ENCODE measurements at regions not wholly inside any gene's neighbourhood (a gene's known extent, or its start where the extent isn't known, plus 50 kb on each side); places are given as distances from the start of the nearest gene placed in this dataset.

DNA sequence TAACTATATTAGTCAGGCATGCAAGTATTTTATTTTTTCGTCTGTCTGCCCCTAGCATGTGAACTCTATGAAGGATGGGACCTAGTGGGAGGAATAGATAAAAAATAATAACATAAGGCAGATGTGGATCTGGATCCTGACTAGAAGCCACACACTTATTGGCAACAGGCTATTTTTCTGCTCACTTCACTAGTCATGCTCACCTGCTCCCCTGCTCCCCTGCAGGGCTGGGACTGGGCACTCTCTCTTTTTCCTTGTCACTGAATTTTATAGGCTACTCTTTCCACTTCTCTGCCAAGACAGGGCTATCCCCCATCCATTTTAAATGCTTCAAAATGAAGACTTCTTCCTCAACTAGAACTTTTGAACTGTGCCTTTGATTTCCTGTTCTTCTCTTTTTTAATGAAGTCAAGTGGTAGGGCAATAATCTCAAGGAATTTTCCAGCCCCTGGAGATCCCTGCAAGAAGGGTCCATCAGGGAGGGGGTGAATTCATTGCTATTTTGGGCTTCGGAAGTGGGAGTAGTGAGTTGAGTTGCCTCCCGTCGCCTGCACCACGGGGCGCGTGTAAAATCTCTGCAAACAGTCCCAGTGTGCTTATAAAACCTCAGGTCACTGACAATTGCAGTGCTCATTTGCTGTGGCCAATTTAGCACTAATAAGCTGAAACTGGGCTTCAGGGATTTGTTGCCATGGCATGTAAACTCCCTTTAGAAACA, 156.7 kb upstream of the NPVF start:
- intact Hi-C loops (cut with DNase I) = loop anchor here in 1 of 4 donors (5.0 kb wide), 2 partner anchors 123 to 467 kb away; no protein-coding TSS in a partner anchor
- Histone ChIP-seq H3K27me3 (ENCODE audit: control insufficient read depth, insufficient read depth) (no peaks in the 10 kb centered on the region), H3K27ac (ENCODE audit: low read length) (no peak overlapping the region), H3K4me1 (ENCODE audit: control insufficient read depth, insufficient read depth, low read length) (peaks cover 2% of the 10 kb centered on the region), H3K9me3 (ENCODE audit: control insufficient read depth, low read length) (no peaks in the 10 kb centered on the region), H3K4me3 (ENCODE audit: low read length) (no peak overlapping the region)
- WGBS = 58% methylated on average over 7 of the region's 7 CpGs
- DNase-seq (peak in 2 of 3 donors; percentile 51 to 59), ATAC-seq (peak in 1 of 2 donors; percentile 20)

- DNase-seq = peak in 2 of 3 donors; percentile 58 to 71
- Histone ChIP-seq H3K27ac (ENCODE audit: low read length) (no peak overlapping the region), H3K9me3 (ENCODE audit: control insufficient read depth, low read length) (no peaks in the 10 kb centered on the region), H3K4me3 (ENCODE audit: low read length) (no peak overlapping the region), H3K4me1 (ENCODE audit: control insufficient read depth, insufficient read depth, low read length) (peaks cover 2% of the 10 kb centered on the region), H3K27me3 (ENCODE audit: control insufficient read depth, insufficient read depth) (no peaks in the 10 kb centered on the region)
- WGBS = 71% methylated on average over 10 of the region's 10 CpGs
- intact Hi-C loops (cut with DNase I) = loop anchor here in 2 of 4 donors (2.0 to 5.0 kb wide), 3 partner anchors 123 to 467 kb away; no protein-coding TSS in a partner anchor
- ATAC-seq = peak; percentile 15 to 20
These were observed 157.3 kb upstream of the NPVF start for GRCh38 chr7:25385506-25386136.

- DNase-seq (peak in 2 of 3 donors; percentile 73 to 83), ATAC-seq (peak; percentile 31 to 82)
- H3K4me3 ChIP-seq (ENCODE audit: low read length) = no peak overlapping the region
- H3K27me3 ChIP-seq (ENCODE audit: control insufficient read depth, insufficient read depth) = no peaks in the 10 kb centered on the region
- intact Hi-C loops (cut with DNase I) = loop anchor here in 2 of 4 donors (2.0 to 5.0 kb wide), 3 partner anchors 124 to 466 kb away; no protein-coding TSS in a partner anchor
- H3K4me1 ChIP-seq (ENCODE audit: control insufficient read depth, insufficient read depth, low read length) = peaks cover 2% of the 10 kb centered on the region
- WGBS = 51% methylated on average over 6 of the region's 6 CpGs
- H3K27ac ChIP-seq (ENCODE audit: low read length) = no peak overlapping the region
- no peaks in the 10 kb centered on the region for H3K9me3 ChIP-seq (ENCODE audit: control insufficient read depth, low read length)
These were observed 158.0 kb upstream of the NPVF start for GRCh38 chr7:25386311-25386744.

- intact Hi-C loops (cut with DNase I) = loop anchor here in 3 of 4 donors (2.0 to 5.0 kb wide), 4 partner anchors 126 to 464 kb away; no protein-coding TSS in a partner anchor
- ATAC-seq = no peak
- peaks cover 2% of the 10 kb centered on the region for H3K4me1 ChIP-seq (ENCODE audit: control insufficient read depth, insufficient read depth, low read length)
These were observed 160.4 kb upstream of the NPVF start for GRCh38 chr7:25388681-25389080.

GRCh38 chr7:25389489-25390106, 161.3 kb upstream of the NPVF start:
- H3K9me3 ChIP-seq (ENCODE audit: control insufficient read depth, low read length) = no peaks in the 10 kb centered on the region
- DNase-seq (peak in 1 of 3 donors; percentile 45), ATAC-seq (peak in 1 of 2 donors; percentile 41)
- H3K27me3 ChIP-seq (ENCODE audit: control insufficient read depth, insufficient read depth) = no peaks in the 10 kb centered on the region
- no peak overlapping the region for H3K27ac ChIP-seq (ENCODE audit: low read length)
- H3K4me1 ChIP-seq (ENCODE audit: control insufficient read depth, insufficient read depth, low read length) = peaks cover 2% of the 10 kb centered on the region
- 17% methylated on average over 8 of the region's 8 CpGs for WGBS
- intact Hi-C loops (cut with DNase I) = loop anchor here (2.0 to 5.0 kb wide), 7 partner anchors 127 to 463 kb away; no protein-coding TSS in a partner anchor
- no peak overlapping the region for H3K4me3 ChIP-seq (ENCODE audit: low read length)

More at GRCh38 chr7:25388681-25389080, 160.4 kb upstream of the NPVF start:
- Histone ChIP-seq H3K4me3 (ENCODE audit: low read length) (no peak overlapping the region), H3K9me3 (ENCODE audit: control insufficient read depth, low read length) (no peaks in the 10 kb centered on the region), H3K27me3 (ENCODE audit: control insufficient read depth, insufficient read depth) (no peaks in the 10 kb centered on the region), H3K27ac (ENCODE audit: low read length) (no peak overlapping the region)
- WGBS = 42% methylated on average over 2 of the region's 2 CpGs
- DNase-seq = no peak

DNA sequence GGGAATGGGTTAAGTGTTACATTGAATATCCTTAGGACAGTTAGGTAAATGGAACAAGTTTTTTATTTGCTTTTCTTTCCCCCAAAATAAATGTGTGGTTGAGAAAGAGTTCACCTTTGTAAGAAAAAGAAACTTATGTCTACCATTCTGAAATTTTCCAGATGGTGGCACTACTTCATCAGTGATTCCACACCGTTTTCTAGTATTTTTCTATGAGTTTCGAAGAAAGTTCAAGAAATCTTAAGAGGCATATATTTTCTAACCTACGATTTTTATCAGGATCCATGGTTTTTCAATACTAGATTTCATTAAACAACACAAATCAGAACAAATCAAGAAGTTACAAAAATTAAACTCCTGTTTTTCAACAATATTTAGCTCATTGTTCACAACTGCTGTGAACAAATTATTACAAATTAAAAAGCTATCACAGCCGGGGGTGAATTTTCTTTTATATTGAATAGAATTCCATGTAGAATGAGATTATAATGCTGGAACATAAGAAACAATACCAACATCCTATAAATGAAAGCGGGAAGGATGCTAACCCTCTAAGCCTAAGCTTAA, 163.1 kb upstream of the NPVF start:
- DNase-seq = no peak
- no peak overlapping the region for H3K27ac ChIP-seq (ENCODE audit: low read length)
- intact Hi-C loops (cut with DNase I) = loop anchor here in 3 of 4 donors (2.0 to 5.0 kb wide), 4 partner anchors 173 to 461 kb away; no protein-coding TSS in a partner anchor
- H3K4me3 ChIP-seq (ENCODE audit: low read length) = no peak overlapping the region
- H3K27me3 ChIP-seq (ENCODE audit: control insufficient read depth, insufficient read depth) = no peaks in the 10 kb centered on the region
- H3K4me1 ChIP-seq (ENCODE audit: control insufficient read depth, insufficient read depth, low read length) = peaks cover 2% of the 10 kb centered on the region
- no peaks in the 10 kb centered on the region for H3K9me3 ChIP-seq (ENCODE audit: control insufficient read depth, low read length)
- WGBS = 35% methylated on average over 5 of the region's 5 CpGs
- no peak for ATAC-seq

GRCh38 chr7:25391961-25392587, 163.8 kb upstream of the NPVF start:
- ATAC-seq = peak in 1 of 2 donors; percentile 47
- no peak for DNase-seq
- H3K27ac ChIP-seq (ENCODE audit: low read length) = no peak overlapping the region
- no peak overlapping the region for H3K4me3 ChIP-seq (ENCODE audit: low read length)
- intact Hi-C loops (cut with DNase I) = loop anchor here in 3 of 4 donors (2.0 to 5.0 kb wide), 4 partner anchors 173 to 460 kb away; no protein-coding TSS in a partner anchor
- no peaks in the 10 kb centered on the region for H3K27me3 ChIP-seq (ENCODE audit: control insufficient read depth, insufficient read depth)
- H3K4me1 ChIP-seq (ENCODE audit: control insufficient read depth, insufficient read depth, low read length) = no peaks in the 10 kb centered on the region
- no peaks in the 10 kb centered on the region for H3K9me3 ChIP-seq (ENCODE audit: control insufficient read depth, low read length)
- 70% methylated on average over 7 of the region's 7 CpGs for WGBS

DNA sequence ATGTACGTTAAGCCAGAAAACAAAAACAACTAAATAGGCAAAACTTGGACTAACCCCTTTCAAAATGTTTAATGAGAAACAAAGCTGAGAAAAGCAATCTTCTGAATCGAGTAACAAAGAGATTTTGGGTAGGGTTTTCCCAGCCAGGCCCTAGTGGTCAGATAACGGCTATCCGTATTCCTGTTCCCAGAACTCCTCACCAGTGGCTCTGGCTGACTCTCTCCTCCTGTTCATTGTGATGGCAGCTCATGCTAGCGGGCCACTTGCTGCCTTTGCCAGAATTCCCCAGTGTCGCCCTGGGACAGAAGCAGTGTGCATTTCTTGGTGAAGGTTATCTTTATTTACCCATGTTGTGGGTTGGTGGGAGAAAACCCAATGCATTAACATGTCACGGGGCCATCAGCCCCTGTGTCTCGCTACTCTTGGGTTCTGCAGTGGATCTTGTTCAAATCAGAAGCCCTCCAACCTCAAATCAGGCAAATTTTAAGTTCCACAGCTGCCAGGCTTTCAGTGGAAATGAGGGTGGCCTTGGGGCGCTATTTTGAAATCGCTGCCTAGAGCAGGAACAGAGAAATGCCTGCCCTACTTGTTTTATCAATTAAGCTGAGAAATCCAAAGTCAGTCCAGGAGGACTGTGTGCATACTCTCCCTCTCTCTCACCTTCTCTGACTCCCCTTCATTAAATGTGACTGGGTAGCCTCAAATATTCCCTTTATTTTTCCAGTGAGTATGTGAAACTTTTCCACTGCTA, 164.5 kb upstream of the NPVF start:
- H3K4me3 ChIP-seq (ENCODE audit: low read length) = no peak overlapping the region
- no peaks in the 10 kb centered on the region for H3K27me3 ChIP-seq (ENCODE audit: control insufficient read depth, insufficient read depth)
- H3K27ac ChIP-seq (ENCODE audit: low read length) = no peak overlapping the region
- intact Hi-C loops (cut with DNase I) = loop anchor here in 3 of 4 donors (5.0 kb wide), 2 partner anchors 175 to 460 kb away; no protein-coding TSS in a partner anchor
- 68% methylated on average over 10 of the region's 10 CpGs for WGBS
- DNase-seq (peak; percentile 23 to 70 (median 46)), ATAC-seq (peak; percentile 73 to 83)
- no peaks in the 10 kb centered on the region for H3K4me1 ChIP-seq (ENCODE audit: control insufficient read depth, insufficient read depth, low read length)
- H3K9me3 ChIP-seq (ENCODE audit: control insufficient read depth, low read length) = no peaks in the 10 kb centered on the region

DNA sequence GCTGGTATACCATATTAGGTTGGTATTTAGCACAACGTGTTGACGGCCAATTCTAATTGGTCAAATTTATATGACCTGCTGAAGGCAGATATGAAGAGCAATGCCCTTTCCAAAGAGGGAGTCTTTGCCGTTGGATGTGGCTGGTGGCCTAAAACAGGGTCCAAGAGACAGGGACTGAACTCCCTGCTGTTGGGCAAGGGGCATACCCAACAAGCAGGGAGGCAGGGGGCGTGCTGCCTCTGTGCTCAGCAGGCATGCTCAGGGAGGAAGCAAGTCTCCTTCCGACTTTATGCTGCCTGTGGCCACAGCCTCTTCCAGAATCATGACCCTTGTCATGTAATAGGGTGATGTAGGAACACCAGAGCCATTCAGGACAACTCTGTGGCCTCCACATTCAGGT, 167.7 kb upstream of the NPVF start:
- H3K27ac ChIP-seq (ENCODE audit: low read length) = no peak overlapping the region
- no peak overlapping the region for H3K4me3 ChIP-seq (ENCODE audit: low read length)
- DNase-seq (no peak), ATAC-seq (no peak)
- 83% methylated on average over 5 of the region's 5 CpGs for WGBS
- H3K4me1 ChIP-seq (ENCODE audit: control insufficient read depth, insufficient read depth, low read length) = no peaks in the 10 kb centered on the region
- intact Hi-C loops (cut with DNase I) = loop anchor here in 1 of 4 donors (5.0 kb wide), 1 partner anchor 166 kb away; no protein-coding TSS in a partner anchor
- no peaks in the 10 kb centered on the region for H3K27me3 ChIP-seq (ENCODE audit: control insufficient read depth, insufficient read depth)
- H3K9me3 ChIP-seq (ENCODE audit: control insufficient read depth, low read length) = no peaks in the 10 kb centered on the region

All from right cardiac atrium (tissue), 5 donors.